ENCODE measurements at regions not wholly inside any gene's neighbourhood (a gene's known extent, or its start where the extent isn't known, plus 50 kb on each side); places are given as distances from the start of the nearest gene placed in this dataset.

DNA sequence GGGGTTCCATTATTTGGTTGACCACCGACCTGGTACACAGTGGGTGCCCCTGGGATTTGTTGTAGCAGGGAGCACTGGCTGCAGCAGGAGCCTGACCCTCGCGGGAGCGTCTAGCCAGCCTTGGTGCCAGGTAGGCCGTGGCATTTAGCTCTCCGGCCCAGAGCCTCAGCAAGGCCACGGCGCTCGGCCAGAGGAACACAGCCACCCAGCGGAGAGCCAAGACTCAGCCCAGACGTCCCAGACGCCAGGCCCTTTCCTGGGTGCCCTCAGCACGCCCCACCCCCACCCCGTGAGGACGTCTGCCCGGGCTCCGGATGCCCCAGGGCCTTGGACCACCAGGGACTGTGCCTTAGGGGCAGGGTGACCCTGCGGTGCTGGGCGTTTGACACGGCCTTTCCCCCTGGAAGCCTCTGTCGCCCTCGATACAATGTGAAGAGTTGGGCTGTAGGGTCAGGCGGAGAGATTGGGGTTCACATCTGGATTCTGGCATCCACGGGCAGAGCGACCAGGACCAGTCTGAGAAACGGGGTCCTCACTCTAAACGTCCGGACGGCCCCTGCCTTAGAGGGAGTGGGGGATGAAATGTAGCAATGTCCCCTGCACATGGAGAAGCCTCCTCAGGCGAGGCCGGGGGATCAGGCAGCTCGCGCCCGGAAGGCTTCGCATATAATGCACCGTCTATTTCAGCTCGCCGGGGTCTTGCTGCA lies 99.2 kb upstream of the FGF3 start:
- no peak for DNase-seq (ENCODE audit: low read depth)

- DNase-seq (ENCODE audit: low read depth) = peak; percentile 45
Observed at GRCh38 chr11:69918938-69919650, 99.9 kb upstream of the FGF3 start.

DNA sequence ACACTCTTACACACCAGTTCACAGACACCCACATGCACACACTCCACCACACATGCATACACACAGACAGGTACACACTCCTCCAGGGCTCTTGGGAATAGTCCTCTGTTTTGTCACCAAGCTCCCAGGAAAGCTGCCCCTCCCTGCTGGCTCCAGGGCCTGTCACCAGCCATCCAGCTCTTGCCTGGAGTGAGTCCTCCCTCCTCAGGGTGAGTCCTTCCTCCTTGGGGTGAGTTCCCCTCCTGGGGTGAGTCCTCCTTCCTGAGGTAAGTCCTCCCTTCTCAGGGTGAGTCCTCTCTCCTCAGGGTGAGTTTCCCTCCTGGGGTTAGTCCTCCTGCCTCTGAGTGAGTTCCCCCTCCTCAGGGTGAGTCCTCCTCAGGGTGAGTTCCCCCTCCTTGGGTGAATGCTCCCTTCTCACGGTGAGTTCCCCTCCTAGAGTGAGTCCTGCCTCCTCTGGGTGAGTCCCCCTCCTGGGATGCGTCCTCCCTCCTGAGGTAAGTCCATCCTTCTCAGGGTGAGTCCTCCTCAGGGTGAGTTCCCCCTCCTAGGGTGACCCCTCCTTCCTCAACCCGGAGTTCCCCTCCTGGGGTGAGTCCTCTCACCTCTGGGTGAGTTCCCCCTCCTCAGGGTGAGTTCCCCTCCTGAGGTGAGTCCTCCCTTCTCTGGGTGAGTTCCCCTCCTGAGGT lies 100.6 kb upstream of the FGF3 start:
- no peak for DNase-seq (ENCODE audit: low read depth)

- no peak for DNase-seq (ENCODE audit: low read depth)
Observed at GRCh38 chr11:69920345-69921127, 101.3 kb upstream of the FGF3 start.

DNA sequence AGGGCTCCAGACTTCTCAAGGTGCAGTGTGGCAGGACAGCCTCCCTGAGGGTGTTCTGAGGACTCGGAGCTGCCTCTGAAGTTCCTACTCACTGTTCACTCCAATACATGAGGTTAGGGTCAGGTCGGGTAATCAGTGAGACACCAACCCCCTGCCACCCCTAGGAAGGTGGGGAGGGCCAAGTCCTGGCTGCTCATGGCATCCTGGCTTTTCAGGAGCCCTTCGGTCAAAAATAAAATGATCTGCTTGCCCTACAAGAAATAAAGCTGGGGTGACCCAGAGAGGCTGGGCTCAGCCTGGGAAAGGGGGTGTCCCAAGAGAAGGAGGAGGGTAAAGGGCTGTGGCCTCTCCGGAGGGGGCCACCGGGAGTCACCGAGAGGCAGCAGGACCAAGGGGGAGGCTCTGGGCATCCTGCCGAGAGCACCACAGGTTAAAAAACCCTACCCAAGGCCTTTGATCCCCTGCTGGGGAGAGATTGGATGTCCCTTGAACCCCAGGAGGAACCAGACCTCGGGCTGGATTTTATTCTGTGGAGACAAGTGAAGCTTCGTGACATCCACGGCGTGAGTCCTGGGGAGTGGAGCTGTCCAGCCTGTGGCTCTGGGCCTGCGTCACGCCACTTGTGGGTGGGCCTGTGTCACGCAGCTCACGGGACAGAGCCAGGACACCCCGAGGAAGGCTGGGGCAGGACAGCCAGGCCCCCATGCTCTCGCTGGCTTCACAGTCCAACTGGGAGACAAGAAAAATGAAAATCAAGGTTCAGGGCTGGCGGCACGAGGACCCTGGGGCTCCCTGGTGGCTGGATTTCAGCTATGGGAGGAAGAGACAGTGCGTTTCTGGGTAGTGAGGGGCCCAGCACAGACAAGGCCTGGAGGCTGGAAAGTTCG lies 102.2 kb upstream of the FGF3 start:
- no peak for DNase-seq (ENCODE audit: low read depth)

DNA sequence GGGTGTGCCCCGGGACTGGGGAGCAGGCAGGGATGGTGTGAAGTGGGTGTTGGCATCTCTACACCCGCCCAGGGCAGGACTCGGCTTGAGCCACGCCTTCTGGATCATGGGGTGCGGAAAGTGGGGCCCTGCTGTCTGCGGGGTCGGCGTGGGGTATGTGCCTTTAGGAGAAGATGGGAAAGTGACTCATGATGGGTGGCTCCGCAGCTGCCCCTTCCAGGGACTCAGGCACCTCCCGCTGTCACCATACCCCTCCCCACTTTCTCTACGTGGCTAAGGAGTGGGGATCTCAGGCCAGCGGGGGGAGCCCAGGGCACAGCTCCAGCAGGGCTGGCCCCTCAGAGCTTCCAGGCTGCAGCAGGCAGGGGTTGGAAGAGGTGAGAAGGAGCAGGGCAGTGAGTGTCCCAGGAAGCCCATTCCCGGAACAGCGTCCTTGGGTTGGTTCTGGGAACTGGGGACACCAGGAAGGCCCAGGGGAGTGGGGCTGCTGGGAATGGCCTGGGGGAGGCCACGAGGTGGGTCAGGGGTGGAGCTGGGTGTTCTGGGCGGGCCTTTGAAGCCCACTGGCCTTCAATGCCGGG lies 102.9 kb upstream of the FGF3 start:
- no peak for DNase-seq (ENCODE audit: low read depth)

DNA sequence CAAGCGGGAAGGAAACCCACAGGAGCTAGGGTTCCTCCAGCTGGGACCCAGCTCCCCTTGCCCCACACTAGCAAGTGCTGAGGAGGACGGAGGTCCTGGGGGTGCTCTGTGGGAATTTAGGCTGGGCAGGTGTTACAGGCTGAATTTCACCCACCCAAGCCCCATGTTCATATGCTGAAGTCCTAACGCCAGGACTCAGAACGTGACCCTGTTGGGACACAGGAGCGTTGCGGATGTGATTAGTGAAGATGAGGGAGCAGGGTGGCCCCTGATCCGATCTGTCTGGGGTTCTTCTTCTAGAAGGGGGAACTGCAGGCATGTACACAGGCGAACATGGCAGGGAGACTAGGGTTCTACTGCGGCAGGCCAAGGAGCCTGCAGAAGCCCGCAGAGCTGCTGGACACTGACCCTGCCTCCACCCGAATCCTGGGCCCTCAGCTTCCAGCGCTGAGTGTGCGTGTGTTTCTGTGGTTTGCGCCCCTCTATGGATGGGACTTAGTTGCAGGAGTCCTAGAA lies 103.4 kb upstream of the FGF3 start:
- no peak for DNase-seq (ENCODE audit: low read depth)

- DNase-seq (ENCODE audit: low read depth) = no peak
Observed at GRCh38 chr11:69923196-69923595, 104.0 kb upstream of the FGF3 start.

- no peak for DNase-seq (ENCODE audit: low read depth)
Observed at GRCh38 chr11:69923641-69924307, 104.6 kb upstream of the FGF3 start.

DNA sequence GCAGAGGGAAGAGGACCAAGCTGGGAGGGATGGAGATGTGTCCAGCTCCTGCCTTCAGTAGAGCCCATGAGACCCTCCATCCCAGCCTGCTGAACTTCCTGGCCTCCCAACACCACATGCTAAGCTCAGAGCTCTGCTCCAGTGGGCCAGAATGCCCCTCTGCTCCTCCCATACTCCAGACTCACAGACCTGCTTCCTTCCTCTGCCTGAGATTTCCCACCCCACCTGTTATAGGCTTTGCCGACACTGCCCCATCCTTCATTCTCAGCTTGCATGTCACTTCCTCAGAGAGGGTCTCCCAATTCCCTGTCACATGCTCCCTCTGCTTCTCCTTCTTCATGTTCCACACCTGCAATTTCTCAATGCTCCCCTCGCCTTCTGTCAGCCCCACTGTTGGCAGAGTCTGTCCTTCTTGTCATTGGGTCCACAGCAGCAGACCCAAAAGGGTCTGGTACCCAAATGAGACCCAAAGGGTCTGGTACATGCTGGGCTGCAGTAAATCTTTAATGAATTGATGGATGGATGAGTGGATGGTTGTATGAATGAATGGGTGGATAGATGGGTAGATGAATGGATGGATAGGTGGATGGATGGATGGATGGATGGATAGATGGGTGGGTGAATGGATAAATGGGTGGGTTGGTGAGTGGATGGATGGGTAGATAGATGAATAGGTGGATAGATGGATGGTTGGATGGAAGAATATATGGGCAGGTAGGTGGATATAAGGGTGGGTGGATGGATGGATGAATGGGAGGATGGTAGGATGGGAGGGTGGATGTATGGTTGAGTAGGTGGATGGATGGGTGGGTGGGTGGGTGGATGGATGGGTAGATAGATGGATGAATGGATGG lies 105.3 kb upstream of the FGF3 start:
- no peak for DNase-seq (ENCODE audit: low read depth)

DNA sequence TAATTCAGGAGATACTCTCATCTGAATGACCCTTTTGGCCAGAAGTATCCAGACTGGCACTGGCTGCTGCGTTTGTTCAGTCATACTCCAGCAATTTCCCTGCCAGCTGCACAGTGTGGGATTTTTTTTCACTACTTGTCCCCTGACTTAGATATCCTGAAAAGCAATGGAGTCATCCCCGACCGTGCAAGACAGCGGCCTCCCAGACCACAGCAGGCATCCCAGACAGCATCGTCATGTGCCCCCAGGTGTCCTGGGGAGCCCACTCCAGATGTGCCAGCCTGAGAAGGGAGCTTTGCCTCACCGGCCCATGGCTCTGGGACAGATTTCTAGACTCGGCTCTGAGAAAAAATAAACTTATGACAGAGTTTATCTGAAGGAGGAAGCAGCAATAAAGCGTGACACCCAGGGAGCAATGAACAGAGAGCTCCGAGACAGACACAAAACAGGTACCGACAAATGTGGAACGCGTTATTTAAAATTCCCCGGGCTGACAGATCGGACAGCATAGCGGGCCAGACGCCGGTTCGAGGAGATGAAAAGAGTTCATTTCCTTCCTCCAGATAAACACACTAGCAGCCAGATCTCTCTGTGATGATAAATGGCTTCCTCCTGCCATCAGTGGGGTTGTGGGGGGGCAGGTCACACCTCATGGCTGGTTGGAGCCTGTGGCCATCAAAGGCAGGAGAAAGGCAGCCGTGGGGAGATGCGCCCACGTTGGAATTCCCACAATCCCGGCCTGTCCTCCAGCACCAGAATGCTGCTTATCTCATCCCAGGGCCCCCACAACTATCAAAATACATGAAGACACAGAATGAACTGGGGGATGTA lies 106.4 kb upstream of the FGF3 start:
- DNase-seq (ENCODE audit: low read depth) = no peak

- DNase-seq (ENCODE audit: low read depth) = no peak
Observed at GRCh38 chr11:69926376-69927050, 107.3 kb upstream of the FGF3 start.

DNA sequence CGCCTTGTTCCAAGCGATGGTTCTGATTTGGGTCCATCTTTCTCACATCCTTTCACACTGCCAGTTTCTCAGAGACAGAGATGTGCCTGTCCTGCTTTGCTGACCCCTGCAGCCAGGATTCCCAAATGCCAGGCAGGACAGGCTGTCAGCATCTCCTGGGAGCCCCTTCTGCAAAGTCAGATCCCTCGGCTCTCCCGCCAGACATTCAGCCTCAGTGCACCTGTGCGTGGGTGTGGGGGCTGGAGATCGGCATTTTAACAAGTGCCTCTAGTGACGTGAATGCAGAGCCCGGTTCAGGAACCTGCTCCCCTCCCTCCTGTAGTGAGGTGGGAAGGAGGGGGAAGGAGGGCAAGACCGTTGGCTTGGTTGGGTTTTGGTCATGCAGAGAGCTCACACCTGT lies 108.9 kb upstream of the FGF3 start:
- no peak for DNase-seq (ENCODE audit: low read depth)

DNA sequence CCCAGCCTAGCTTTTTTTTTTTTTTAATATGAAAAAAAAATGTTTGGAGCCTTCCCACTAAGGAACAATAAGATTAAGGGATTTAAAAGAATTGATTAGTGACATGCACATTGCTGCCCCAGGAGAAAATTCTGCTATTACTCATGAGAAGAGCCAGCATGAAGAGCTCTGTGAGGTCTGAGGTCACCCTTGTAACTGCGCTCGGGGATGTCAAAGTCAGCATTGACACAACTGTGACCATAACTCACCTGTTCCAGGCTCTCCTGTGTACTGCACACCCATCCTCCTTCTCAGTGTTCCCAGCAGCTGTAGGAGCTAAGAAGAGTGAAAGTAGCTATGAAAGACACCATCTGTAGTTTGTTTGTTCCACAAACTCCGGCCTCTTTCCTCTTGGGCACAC lies 109.8 kb upstream of the FGF3 start:
- no peak for DNase-seq (ENCODE audit: low read depth)

GRCh38 chr11:69930081-69931059 lies 111.2 kb upstream of the FGF3 start:
- no peak for DNase-seq (ENCODE audit: low read depth)

Measured in T follicular helper cell (primary cell).